ENCODE measurements at regions not wholly inside any gene's neighbourhood (a gene's known extent, or its start where the extent isn't known, plus 50 kb on each side); places are given as distances from the start of the nearest gene placed in this dataset.

DNA sequence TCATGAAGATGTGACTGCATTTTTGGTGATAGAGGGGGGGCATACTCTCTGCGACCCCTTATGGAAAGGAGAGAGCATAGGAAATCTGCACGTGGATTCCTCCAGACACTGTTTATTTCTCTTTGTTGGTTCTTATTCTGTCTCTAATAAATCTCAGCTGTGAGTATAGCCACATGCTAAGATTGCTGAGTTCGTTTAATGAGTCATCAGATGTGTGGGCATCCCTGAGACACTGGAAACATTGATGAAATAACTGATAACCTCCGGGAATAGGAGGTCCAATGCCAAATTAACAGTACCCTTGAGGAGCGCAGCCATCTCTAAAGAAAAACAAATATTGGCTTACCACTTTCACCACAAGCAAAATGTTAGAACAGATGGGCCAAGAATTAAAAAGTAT lies 880.2 kb upstream of the NEGR1 start:
- DNase-seq (ENCODE audit: low spot score) (no peak), ATAC-seq (no peak)
- Mint-ChIP-seq H3K27ac (no peak overlapping the region), H3K4me3 (no peak overlapping the region), H3K4me1 (no peaks in the 10 kb centered on the region), H3K36me3 (ENCODE audit: low read depth) (no peaks in the 10 kb centered on the region), H3K27me3 (ENCODE audit: insufficient read depth, low read depth, poor library complexity) (no peaks in the 10 kb centered on the region), H3K9me3 (no peaks in the 10 kb centered on the region)
- Histone ChIP-seq H3K79me2 (replicated peaks; ENCODE audit: insufficient read depth) (no peaks in the 10 kb centered on the region), H3K36me3 (ENCODE audit: insufficient read depth) (no peaks in the 10 kb centered on the region), H3K27me3 (ENCODE audit: insufficient read depth) (no peaks in the 10 kb centered on the region), H4K20me1 (replicated peaks; ENCODE audit: insufficient read depth) (no peaks in the 10 kb centered on the region), H3K27ac (ENCODE audit: low read depth) (no peak overlapping the region), H3F3A (replicated peaks; ENCODE audit: low read depth) (no peaks in the 10 kb centered on the region), H3K4me1 (ENCODE audit: insufficient read depth) (no peaks in the 10 kb centered on the region), H3K4me3 (no peak overlapping the region), H2AFZ (no peak overlapping the region), H3K4me2 (no peak overlapping the region), H3K9me2 (ENCODE audit: insufficient read depth) (no peaks in the 10 kb centered on the region)
- TF ChIP-seq, protein P1, sequence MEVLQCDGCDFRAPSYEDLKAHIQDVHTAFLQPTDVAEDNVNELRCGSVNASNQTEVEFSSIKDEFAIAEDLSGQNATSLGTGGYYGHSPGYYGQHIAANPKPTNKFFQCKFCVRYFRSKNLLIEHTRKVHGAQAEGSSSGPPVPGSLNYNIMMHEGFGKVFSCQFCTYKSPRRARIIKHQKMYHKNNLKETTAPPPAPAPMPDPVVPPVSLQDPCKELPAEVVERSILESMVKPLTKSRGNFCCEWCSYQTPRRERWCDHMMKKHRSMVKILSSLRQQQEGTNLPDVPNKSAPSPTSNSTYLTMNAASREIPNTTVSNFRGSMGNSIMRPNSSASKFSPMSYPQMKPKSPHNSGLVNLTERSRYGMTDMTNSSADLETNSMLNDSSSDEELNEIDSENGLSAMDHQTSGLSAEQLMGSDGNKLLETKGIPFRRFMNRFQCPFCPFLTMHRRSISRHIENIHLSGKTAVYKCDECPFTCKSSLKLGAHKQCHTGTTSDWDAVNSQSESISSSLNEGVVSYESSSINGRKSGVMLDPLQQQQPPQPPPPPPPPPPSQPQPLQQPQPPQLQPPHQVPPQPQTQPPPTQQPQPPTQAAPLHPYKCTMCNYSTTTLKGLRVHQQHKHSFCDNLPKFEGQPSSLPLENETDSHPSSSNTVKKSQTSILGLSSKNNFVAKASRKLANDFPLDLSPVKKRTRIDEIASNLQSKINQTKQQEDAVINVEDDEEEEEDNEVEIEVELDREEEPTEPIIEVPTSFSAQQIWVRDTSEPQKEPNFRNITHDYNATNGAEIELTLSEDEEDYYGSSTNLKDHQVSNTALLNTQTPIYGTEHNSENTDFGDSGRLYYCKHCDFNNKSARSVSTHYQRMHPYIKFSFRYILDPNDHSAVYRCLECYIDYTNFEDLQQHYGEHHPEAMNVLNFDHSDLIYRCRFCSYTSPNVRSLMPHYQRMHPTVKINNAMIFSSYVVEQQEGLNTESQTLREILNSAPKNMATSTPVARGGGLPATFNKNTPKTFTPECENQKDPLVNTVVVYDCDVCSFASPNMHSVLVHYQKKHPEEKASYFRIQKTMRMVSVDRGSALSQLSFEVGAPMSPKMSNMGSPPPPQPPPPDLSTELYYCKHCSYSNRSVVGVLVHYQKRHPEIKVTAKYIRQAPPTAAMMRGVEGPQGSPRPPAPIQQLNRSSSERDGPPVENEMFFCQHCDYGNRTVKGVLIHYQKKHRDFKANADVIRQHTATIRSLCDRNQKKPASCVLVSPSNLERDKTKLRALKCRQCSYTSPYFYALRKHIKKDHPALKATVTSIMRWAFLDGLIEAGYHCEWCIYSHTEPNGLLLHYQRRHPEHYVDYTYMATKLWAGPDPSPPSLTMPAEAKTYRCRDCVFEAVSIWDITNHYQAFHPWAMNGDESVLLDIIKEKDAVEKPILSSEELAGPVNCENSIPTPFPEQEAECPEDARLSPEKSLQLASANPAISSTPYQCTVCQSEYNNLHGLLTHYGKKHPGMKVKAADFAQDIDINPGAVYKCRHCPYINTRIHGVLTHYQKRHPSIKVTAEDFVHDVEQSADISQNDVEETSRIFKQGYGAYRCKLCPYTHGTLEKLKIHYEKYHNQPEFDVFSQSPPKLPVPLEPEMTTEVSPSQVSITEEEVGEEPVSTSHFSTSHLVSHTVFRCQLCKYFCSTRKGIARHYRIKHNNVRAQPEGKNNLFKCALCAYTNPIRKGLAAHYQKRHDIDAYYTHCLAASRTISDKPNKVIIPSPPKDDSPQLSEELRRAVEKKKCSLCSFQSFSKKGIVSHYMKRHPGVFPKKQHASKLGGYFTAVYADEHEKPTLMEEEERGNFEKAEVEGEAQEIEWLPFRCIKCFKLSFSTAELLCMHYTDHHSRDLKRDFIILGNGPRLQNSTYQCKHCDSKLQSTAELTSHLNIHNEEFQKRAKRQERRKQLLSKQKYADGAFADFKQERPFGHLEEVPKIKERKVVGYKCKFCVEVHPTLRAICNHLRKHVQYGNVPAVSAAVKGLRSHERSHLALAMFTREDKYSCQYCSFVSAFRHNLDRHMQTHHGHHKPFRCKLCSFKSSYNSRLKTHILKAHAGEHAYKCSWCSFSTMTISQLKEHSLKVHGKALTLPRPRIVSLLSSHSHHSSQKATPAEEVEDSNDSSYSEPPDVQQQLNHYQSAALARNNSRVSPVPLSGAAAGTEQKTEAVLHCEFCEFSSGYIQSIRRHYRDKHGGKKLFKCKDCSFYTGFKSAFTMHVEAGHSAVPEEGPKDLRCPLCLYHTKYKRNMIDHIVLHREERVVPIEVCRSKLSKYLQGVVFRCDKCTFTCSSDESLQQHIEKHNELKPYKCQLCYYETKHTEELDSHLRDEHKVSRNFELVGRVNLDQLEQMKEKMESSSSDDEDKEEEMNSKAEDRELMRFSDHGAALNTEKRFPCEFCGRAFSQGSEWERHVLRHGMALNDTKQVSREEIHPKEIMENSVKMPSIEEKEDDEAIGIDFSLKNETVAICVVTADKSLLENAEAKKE (CRISPR knock-in tag; IDR thresholded peaks at IDR 0.05), result no peak
- TF ChIP-seq, protein P2, sequence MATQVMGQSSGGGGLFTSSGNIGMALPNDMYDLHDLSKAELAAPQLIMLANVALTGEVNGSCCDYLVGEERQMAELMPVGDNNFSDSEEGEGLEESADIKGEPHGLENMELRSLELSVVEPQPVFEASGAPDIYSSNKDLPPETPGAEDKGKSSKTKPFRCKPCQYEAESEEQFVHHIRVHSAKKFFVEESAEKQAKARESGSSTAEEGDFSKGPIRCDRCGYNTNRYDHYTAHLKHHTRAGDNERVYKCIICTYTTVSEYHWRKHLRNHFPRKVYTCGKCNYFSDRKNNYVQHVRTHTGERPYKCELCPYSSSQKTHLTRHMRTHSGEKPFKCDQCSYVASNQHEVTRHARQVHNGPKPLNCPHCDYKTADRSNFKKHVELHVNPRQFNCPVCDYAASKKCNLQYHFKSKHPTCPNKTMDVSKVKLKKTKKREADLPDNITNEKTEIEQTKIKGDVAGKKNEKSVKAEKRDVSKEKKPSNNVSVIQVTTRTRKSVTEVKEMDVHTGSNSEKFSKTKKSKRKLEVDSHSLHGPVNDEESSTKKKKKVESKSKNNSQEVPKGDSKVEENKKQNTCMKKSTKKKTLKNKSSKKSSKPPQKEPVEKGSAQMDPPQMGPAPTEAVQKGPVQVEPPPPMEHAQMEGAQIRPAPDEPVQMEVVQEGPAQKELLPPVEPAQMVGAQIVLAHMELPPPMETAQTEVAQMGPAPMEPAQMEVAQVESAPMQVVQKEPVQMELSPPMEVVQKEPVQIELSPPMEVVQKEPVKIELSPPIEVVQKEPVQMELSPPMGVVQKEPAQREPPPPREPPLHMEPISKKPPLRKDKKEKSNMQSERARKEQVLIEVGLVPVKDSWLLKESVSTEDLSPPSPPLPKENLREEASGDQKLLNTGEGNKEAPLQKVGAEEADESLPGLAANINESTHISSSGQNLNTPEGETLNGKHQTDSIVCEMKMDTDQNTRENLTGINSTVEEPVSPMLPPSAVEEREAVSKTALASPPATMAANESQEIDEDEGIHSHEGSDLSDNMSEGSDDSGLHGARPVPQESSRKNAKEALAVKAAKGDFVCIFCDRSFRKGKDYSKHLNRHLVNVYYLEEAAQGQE (IDR thresholded peaks at IDR 0.05; ENCODE audit: unreplicated experiment), result no peak
- no peak for TF ChIP-seq JUNB (IDR thresholded peaks at IDR 0.05; ENCODE audit: unreplicated experiment)
- TF ChIP-seq, protein P3, sequence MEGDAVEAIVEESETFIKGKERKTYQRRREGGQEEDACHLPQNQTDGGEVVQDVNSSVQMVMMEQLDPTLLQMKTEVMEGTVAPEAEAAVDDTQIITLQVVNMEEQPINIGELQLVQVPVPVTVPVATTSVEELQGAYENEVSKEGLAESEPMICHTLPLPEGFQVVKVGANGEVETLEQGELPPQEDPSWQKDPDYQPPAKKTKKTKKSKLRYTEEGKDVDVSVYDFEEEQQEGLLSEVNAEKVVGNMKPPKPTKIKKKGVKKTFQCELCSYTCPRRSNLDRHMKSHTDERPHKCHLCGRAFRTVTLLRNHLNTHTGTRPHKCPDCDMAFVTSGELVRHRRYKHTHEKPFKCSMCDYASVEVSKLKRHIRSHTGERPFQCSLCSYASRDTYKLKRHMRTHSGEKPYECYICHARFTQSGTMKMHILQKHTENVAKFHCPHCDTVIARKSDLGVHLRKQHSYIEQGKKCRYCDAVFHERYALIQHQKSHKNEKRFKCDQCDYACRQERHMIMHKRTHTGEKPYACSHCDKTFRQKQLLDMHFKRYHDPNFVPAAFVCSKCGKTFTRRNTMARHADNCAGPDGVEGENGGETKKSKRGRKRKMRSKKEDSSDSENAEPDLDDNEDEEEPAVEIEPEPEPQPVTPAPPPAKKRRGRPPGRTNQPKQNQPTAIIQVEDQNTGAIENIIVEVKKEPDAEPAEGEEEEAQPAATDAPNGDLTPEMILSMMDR (conservative IDR thresholded peaks at IDR 0.05; ENCODE audit: low read depth in 2 of 2), result no peak

All from GM23338 (cell line).